ENCODE measurements at regions not wholly inside any gene's neighbourhood (a gene's known extent, or its start where the extent isn't known, plus 50 kb on each side); places are given as distances from the start of the nearest gene placed in this dataset.

GRCh38 chr3:152581951-152582350 lies 253.0 kb upstream of the P2RY1 start:
- TF ChIP-seq JUN (IDR thresholded peaks at IDR 0.05; ENCODE audit: borderline replicate concordance, insufficient read depth, insufficient read length, low read depth): no peak
- no peak for TF ChIP-seq CTCF (IDR thresholded peaks at IDR 0.05; ENCODE audit: extremely low read depth in 1 of 2, insufficient read depth in 1 of 2, low read depth in 1 of 2, low read length in 2 of 2)
- no peak for TF ChIP-seq POLR2A (IDR thresholded peaks at IDR 0.05; ENCODE audit: low read depth, low read length)
- TF ChIP-seq POLR2AphosphoS5 (IDR thresholded peaks at IDR 0.05; ENCODE audit: insufficient read depth, low read depth, low read length): no peak
- TF ChIP-seq, protein P1, sequence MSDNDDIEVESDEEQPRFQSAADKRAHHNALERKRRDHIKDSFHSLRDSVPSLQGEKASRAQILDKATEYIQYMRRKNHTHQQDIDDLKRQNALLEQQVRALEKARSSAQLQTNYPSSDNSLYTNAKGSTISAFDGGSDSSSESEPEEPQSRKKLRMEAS (IDR thresholded peaks at IDR 0.05; ENCODE audit: insufficient read depth, insufficient read length): no peak
- no peak for TF ChIP-seq EZH2 (IDR thresholded peaks at IDR 0.05; ENCODE audit: borderline replicate concordance, low read depth, low read length, severe bottlenecking)
- no peak for TF ChIP-seq FOS (IDR thresholded peaks at IDR 0.05; ENCODE audit: borderline replicate concordance, insufficient read depth, low read length)

Data from endothelial cell of umbilical vein (primary cell).